ENCODE measurements at regions not wholly inside any gene's neighbourhood (a gene's known extent, or its start where the extent isn't known, plus 50 kb on each side); places are given as distances from the start of the nearest gene placed in this dataset.

- no peak for DNase-seq
Observed at GRCh38 chr11:15544353-15544752, 429.6 kb downstream of the INSC start.

DNA sequence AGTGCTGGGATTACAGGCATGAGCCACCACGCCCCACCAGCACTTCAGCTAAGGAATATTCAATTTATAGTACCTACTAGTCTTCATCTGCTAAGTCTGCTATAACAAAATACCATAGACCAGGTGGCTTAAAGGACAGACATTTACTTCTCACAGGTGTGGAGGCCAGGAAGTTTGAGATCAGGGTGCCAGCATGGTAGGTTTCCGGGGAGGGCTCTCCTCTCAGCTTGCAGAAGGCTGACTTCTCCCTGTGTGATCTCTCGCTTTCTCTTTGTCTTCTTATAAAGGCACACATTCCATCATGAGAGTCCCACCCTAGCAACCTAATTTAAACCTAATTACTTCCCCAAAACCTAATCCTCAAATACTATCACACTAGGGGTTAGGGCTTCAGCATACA, 433.0 kb downstream of the INSC start:
- DNase-seq, result no peak

DNA sequence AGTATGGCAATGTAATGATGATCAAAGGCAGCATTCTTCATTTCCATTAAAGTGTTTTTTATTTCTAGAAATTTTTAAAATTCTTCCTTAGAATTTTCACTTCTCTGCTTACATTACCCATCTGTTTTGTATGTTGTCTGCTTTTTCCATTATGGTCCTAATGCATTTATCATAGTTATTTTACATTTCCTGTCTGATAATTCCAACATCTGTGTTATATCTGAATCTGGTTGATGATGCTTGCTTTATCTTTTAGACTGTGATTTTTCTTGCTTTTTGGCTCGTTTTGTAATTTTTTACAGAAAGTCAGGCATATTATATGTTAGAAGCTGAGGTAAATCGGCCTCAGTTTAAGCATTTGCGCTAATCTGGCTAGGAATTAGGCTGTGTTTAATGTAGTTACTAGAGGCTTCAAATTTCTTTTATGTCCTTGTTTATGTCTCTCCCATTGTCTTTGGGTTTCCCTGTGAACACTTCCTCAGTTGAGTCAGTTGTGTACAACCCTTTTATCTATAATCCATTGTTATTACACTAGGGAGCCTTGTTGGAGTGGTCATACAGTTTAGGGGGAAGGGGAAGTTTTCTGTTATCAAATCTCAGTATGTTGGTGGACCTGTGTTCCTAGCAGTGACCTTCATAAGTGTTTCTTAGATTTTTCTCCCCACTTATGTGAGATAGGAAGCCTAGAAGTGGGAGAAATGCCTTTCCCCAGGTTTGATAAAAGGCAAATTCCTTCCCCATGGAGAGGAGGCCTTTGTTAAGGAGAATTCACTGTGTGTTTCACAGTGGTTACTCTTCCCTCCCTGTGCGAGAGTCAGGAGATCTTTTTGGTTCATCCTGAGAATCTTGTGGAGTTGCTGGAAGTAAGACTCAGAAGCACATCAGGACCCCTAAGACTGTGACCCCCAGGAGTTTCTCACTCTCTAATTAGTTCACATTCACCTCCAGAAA, 437.5 kb downstream of the INSC start:
- no peak for DNase-seq

GRCh38 chr11:15555161-15555560, 440.4 kb downstream of the INSC start:
- DNase-seq, result no peak

DNA sequence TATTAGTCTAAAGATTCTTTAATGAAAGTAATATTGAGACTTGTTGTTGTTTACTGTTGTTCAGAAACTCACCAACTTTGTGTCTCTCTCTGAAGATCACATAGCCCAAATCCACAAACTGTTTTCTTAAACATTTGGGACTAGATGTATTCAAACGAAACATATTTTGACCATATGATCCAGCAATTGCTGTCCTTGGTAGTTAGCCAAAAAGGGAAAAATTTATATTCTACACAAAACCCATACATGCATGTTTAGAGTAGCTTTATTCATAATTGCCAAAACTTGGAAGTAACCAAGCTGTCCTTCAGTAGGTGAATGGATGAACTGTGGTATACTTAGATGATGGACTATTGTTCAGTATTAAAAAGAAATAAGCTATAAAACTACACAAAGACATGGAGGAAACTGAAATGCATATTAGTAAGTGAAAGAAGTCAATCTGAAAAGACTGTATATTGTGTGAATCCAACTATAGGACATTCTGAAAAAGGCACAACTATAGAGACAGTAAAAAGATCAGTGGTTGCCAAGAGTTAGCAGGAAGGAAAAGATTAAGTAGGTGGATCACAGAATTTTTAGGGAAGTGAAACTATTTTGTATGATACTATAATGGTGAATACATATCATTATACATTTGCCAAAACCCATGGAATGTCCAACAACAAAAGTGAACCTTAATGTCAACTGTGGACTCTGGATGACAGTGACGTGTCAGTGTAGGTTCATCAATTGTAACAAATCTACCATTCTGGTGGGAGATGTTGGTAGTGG, 442.9 kb downstream of the INSC start:
- DNase-seq, result no peak

DNA sequence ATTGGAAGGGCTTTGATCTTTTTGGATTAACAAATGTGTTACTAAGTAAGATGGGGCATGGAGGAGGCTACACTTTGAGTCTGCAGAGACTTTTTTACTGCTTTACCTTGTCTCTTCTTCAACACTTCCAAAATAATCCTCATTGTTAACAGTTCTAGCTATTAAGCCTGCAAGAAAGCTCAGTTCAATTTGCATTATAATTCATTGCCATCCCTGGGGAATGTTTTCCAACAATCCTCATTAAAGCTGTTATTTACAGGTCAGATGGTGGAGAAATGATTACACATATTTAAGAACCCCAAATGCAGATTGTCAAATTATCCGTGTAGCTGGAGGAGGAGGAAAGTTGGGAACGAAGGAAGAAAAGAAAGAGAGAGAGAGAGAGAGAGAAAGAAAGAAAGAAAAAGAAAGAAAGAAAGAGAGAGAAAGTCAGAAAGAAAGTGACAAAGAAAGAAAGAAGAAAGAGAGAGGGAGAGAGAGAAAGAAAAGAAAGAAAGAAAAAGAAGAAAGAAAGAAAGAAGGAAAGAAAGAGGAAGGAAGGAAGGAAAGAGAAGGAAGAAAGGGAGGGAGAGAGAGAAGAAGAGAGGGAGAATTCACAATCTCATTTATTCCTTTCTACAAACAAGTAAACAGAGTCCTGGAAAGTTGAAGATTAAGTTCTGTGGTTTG, 443.9 kb downstream of the INSC start:
- DNase-seq, result no peak

DNA sequence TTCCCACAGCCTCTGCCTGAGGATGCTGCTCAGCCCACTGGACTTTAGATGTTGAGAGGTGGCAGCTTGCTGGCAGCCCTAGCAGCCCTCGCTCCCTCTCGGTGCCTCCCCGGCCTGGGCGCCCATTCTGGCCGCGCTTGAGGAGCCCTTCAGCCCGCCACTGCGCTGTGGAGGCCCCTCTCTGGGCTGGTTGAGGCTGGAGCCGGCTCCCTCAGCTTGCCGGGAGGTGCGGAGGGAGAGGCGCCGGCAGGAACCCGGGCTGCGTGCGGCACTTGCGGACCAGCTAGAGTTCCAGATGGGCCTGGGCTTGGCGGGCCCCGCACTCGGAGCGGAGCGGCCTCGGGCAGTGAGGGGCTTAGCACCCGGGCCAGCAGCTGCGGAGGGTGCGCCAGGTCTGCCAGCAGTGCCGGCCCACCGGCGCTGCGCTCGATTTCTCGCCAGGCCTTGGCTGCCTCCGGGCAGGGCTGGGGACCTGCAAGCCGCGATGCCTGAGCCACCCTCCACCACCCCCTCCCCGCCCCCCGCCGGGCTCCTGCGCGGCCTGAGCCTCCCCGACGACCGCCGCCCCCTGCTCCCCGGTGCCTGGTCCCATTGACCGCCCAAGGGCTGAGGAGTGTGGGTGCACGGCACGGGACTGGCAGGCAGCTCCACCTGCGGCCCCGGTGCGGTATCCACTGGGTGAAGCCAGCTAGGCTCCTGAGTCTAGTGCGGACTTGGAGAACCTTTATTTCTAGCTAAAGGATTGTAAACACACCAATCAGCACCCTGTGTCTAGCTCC, 446.2 kb downstream of the INSC start:
- DNase-seq, result no peak

- no peak for DNase-seq
Observed at GRCh38 chr11:15562230-15562629, 447.5 kb downstream of the INSC start.

DNA sequence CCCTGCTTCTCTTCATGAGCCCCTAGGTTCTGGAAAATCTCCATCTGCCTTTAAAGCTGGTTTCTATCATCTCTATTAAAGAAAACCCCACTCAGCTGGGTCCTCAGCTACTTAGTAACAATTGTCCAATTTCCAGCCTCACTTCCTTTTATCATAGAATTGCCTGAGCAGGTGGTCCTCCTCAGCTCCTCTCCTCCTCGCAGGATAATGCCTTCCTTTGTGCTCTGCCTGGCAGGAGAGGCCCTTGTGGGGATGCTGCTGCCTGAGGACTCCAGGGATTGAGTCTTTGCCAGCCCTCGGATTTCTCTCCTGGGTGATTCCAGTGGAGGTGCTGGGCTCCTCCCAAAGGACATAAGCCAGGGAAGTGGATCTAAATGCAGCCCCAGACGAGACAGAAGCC, 448.3 kb downstream of the INSC start:
- DNase-seq, result peak; percentile 18

DNA sequence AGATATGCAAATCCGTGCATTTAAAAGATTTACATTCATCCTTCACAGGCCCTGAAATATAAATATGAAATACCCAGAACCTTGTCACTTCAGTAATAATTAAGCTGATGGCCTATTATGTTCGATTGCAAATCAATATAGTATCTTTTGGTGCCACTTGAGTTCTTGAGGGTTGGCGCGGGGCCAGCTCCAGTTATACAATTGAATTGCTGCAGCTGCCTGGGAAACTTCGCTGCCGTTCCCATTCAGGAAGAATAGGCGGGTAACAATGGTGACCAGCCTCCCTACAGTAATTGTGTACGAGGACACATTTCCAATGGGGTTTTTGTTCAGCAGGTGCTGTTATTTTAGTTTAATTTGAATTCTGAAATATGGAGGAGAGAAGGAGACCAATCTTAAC, 451.2 kb downstream of the INSC start:
- no peak for DNase-seq

GRCh38 chr11:15568440-15568839, 453.7 kb downstream of the INSC start:
- DNase-seq, result no peak

- DNase-seq, result no peak
Observed at GRCh38 chr11:15569305-15570025, 454.7 kb downstream of the INSC start.

DNA sequence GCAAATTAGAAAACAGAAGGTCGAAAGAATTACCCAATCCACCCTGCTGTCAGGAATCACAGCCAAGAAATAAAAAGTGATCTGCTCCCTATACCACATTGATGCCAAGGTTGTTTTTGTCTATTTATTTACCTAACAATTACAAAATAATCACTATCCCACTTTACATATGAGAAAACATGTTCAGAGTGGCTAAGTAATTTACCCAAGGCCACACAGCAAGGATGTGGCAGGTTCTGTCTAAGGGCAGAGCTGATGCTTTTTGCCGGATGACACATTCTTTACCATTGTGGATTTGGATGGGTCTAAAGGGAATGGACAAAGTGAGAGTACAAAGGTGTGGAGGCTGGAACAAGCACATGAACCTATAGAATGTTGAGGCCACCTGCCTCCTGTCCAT, 460.7 kb downstream of the INSC start:
- no peak for DNase-seq

- no peak for DNase-seq
Observed at GRCh38 chr11:15576769-15577168, 462.0 kb downstream of the INSC start.

DNA sequence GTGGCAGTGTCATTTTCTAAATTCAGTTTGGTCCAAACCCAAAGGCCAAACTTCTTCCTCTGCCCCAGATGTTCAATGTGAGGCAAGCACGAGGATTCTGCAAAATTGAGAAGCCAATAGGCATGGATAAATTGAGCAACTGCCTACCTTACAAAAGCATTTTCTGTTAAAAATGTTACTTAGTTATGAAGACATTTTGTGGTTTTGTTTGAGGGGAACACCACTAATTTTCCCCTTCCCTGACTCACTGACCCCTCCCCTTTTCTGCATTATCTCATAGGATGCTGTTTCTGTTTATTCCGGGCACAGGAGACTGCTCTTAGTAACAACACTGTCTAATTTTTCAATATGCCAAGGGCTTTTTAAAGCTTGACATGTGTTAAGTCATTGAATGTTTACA, 462.8 kb downstream of the INSC start:
- no peak for DNase-seq

- DNase-seq, result no peak
Observed at GRCh38 chr11:15579287-15580001, 464.7 kb downstream of the INSC start.

DNA sequence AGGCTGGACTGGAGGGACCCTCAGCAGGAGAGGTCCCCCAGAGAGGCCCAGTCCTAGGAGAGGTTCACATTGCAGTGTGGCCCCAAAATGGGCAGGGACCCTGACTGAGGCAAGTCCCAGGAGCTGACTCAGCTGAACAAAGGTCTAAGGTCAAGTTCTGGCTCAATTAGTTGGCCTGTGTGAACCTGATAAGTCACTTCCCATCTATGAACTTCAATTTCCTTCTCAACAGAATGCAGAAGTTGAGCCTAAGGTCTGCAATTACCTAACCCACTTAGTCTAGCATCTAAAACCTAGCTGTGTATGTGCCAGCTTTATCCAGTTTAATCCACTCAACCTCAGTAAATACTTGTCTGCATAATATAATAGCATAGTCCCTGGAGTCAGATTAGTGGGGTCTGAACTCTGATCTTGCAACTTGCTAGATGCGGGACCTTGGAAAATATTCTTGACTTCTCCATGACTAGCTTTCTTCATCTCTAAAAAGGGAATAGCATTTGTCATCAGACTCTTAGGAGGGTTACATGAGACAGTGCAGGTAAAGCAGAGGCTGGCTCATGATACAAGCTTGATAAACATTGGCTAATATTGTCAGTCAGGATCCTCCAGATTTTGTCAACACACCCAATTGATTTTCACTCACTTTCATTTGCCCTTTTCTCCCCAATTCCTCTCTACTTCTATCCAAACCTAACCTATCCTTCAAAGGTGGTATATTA, 465.5 kb downstream of the INSC start:
- no peak for DNase-seq

DNA sequence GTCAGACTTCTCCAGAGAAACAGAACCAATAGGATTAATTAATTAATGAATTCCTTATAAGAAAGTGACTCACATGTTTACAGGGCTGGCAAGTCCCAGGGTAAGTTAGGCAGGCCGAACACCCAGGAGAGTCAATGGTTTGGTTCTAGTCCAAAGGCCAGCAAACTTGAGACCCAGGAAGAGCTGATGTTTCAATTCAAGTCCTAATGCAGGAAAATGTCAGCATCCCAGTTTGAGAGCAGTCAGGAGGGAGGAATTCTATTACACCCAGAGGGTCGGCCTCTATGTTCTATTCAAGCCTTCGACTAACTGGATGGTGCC, 466.0 kb downstream of the INSC start:
- DNase-seq, result no peak

- DNase-seq, result no peak
Observed at GRCh38 chr11:15584158-15584557, 469.4 kb downstream of the INSC start.

DNA sequence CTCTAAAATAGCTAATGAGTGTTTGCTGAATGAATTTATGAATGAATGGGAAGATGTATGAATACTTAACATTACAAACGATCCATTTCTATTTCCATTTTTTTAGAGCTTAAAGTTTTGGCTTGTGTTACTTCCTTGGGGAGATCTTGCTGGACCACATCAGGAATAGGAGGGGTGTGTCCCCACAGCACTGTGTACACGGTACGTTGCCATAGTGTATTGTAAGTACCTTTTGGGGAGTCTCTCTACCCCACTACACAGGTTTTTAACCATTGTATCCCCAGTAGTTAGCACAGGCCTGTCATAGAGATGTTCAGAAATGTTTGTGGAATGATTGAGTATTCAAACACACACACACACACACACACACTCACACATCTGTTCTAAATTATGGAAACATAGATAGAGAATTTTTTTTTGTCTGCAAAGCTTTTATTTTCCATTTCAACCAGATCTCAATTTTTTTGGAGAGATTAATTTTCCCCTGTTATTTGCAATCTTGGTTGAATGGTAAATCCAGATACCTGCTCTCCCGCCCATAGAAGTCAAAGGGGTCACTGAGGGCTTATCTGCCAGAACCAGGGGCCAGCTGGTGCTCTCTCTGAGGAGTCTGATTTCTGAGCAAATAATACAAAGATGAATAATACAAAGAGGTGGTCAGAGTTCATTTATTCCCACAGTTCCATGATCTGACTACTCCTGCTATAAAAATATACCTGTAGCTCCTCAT, 471.0 kb downstream of the INSC start:
- no peak for DNase-seq

Data from retina (tissue), 1 donor.